Testis (tissue), 2 donors: ENCODE measurements at regions not wholly inside any gene's neighbourhood (a gene's known extent, or its start where the extent isn't known, plus 50 kb on each side); places are given as distances from the start of the nearest gene placed in this dataset.

Experiments used
- DNase-seq: peaks from one replicate; pipeline ENCODE4 v3.0.0-alpha.2; 2019
- H3K27ac ChIP-seq, 2 donors: fragments of 200-600 bp; sonication (generic); one replicate each; pipeline ENCODE4 v1.5.1; 2019
- H3K27me3 ChIP-seq: fragments of 200-600 bp; sonication (generic); one replicate; pipeline ENCODE4 v1.5.1; 2019
- H3K36me3 ChIP-seq: fragments of 200-600 bp; sonication (generic); one replicate; pipeline ENCODE4 v1.5.1; 2017; ENCODE audit warnings: low read depth; ENCODE audit errors: missing control alignments
- H3K4me1 ChIP-seq: fragments of 200-600 bp; sonication (generic); one replicate; pipeline ENCODE4 v1.5.1; 2019
- H3K4me3 ChIP-seq, 2 donors: fragments of 200-600 bp; sonication (generic); one replicate each; pipeline ENCODE4 v1.5.1; 2017 to 2019
- H3K9me3 ChIP-seq: fragments of 200-600 bp; sonication (generic); one replicate; pipeline ENCODE4 v1.5.1; 2017
- CTCF ChIP-seq, 3 experiments: fragments of 450-650 bp in 2 of 3; fragments of 200-600 bp in 1 of 3; sonication (generic) in 1 of 3; IDR thresholded peaks; one replicate each; pipeline ENCODE4 v1.5.1; 2016 to 2019; ENCODE audit warnings: antibody characterized with exemption in 3 of 3, mild to moderate bottlenecking in 2 of 3, moderate library complexity in 1 of 3
- POLR2A ChIP-seq: fragments of 450-650 bp; IDR thresholded peaks from one replicate; pipeline ENCODE4 v1.6.1; 2017; ENCODE audit warnings: antibody characterized with exemption, mild to moderate bottlenecking, moderate library complexity
- WGBS, 2 donors: methylation state at CpG; one replicate each; pipeline ENCODE4 v1.1.5; 2018; 5-methylcytosine and 5-hydroxymethylcytosine counted together
- intact Hi-C: fragments of 100-400 bp; cut with DNase I; formaldehyde crosslinking; loops from one replicate; pipeline ENCODE4 v1.15.1; 2023; ENCODE audit warnings: low total_unique reads

- H3K4me1 ChIP-seq, result no peaks in the 10 kb centered on the region
- H3K36me3 ChIP-seq, result no peaks in the 10 kb centered on the region
- intact Hi-C loops, result no loop called here
- H3K27ac ChIP-seq, result no peak overlapping the region
- no peaks in the 10 kb centered on the region for H3K27me3 ChIP-seq
- TF ChIP-seq POLR2A (no peak), CTCF (IDR thresholded peaks at IDR 0.05) (no peak)
- 87 to 95% methylated on average over 2 of the region's 2 CpGs for WGBS, 2 donors
- DNase-seq, result no peak
- H3K9me3 ChIP-seq, result no peaks in the 10 kb centered on the region
- H3K4me3 ChIP-seq, result no peak overlapping the region
Measured at GRCh38 chr6:163816441-163816840, 401.9 kb downstream of the QKI start.

- H3K4me1 ChIP-seq, result no peaks in the 10 kb centered on the region
- no peak for TF ChIP-seq CTCF (IDR thresholded peaks at IDR 0.05)
- no peak for DNase-seq
- no peaks in the 10 kb centered on the region for H3K9me3 ChIP-seq
- intact Hi-C loops, result no loop called here
- no peak overlapping the region for H3K27ac ChIP-seq
- no peak overlapping the region for H3K4me3 ChIP-seq
- H3K27me3 ChIP-seq, result no peaks in the 10 kb centered on the region
- no peaks in the 10 kb centered on the region for H3K36me3 ChIP-seq
- WGBS, 2 donors, result 94 to 100% methylated on average over 2 of the region's 2 CpGs
Measured at GRCh38 chr6:163815796-163816195, 401.3 kb downstream of the QKI start.

- Histone ChIP-seq H3K27me3 (no peaks in the 10 kb centered on the region), H3K9me3 (no peaks in the 10 kb centered on the region), H3K36me3 (no peaks in the 10 kb centered on the region), H3K4me1 (no peaks in the 10 kb centered on the region), H3K4me3 (no peak overlapping the region), H3K27ac (no peak overlapping the region)
- DNase-seq, result no peak
- intact Hi-C loops, result no loop called here
- WGBS, 2 donors, result 61 to 68% methylated on average over 17 of the region's 17 CpGs
- no peak for TF ChIP-seq CTCF (IDR thresholded peaks at IDR 0.05)
- no peak for TF ChIP-seq POLR2A
Measured at GRCh38 chr6:163814494-163815364, 400.2 kb downstream of the QKI start.

GRCh38 chr6:163813979-163814493 is 399.5 kb downstream of the QKI start:
- TF ChIP-seq CTCF (IDR thresholded peaks at IDR 0.05) (no peak), POLR2A (no peak)
- no peaks in the 10 kb centered on the region for H3K9me3 ChIP-seq
- DNase-seq, result no peak
- H3K4me3 ChIP-seq, result no peak overlapping the region
- H3K36me3 ChIP-seq, result no peaks in the 10 kb centered on the region
- H3K4me1 ChIP-seq, result no peaks in the 10 kb centered on the region
- no peaks in the 10 kb centered on the region for H3K27me3 ChIP-seq
- WGBS, 2 donors, result 75 to 79% methylated on average over 3 of the region's 3 CpGs
- intact Hi-C loops, result no loop called here
- H3K27ac ChIP-seq, result no peak overlapping the region

GRCh38 chr6:163811317-163811716 is 396.8 kb downstream of the QKI start:
- Histone ChIP-seq H3K9me3 (no peaks in the 10 kb centered on the region), H3K4me1 (no peaks in the 10 kb centered on the region), H3K27me3 (no peaks in the 10 kb centered on the region), H3K27ac (no peak overlapping the region), H3K4me3 (no peak overlapping the region), H3K36me3 (no peaks in the 10 kb centered on the region)
- 53 to 74% methylated on average over 1 of the region's 1 CpG for WGBS, 2 donors
- no peak for DNase-seq
- intact Hi-C loops, result no loop called here
- no peak for TF ChIP-seq CTCF (IDR thresholded peaks at IDR 0.05)
